CD14-positive monocyte (primary cell): ENCODE measurements at regions not wholly inside any gene's neighbourhood (a gene's known extent, or its start where the extent isn't known, plus 50 kb on each side); places are given as distances from the start of the nearest gene placed in this dataset.

Experiments used
- DNase-seq, 3 donors: peaks; one replicate each; pipeline ENCODE4 v3.0.0-alpha.2; 2011 to 2022
- H2AFZ ChIP-seq: 2 replicates; pipeline ENCODE4 v1.6.0; 2012; ENCODE audit warnings: mild to moderate bottlenecking, low read depth, low read length, inconsistent platforms; ENCODE audit not compliant: insufficient read depth, poor library complexity, severe bottlenecking
- H3K27ac ChIP-seq, 2 donors: 1 replicate in 1 of 2; 2 replicates in 1 of 2; pipeline ENCODE4 v1.5.1; 2012 to 2013; ENCODE audit warnings: low read length in 2 of 2, control low read depth in 1 of 2, inconsistent platforms in 1 of 2, low read depth in 1 of 2, mild to moderate bottlenecking in 1 of 2
- H3K27me3 ChIP-seq, 2 donors: one replicate each; pipeline versions ENCODE4 v1.6.0 to v1.6.1; 2011 to 2013; ENCODE audit warnings: low read length in 2 of 2; ENCODE audit not compliant: control insufficient read depth in 2 of 2, insufficient read depth in 2 of 2
- H3K36me3 ChIP-seq, 2 donors: replicated peaks in 1 of 2; 1 replicate in 1 of 2; 2 replicates in 1 of 2; pipeline versions ENCODE4 v1.5.1 to v1.6.1; 2012 to 2013; ENCODE audit warnings: low read length in 2 of 2, control low read depth in 1 of 2, inconsistent platforms in 1 of 2, mild to moderate bottlenecking in 1 of 2; ENCODE audit not compliant: insufficient read depth in 2 of 2, control insufficient read depth in 1 of 2
- H3K4me1 ChIP-seq, 2 donors: 1 replicate in 1 of 2; 2 replicates in 1 of 2; pipeline versions ENCODE4 v1.5.1 to v1.6.1; 2012 to 2013; ENCODE audit warnings: low read length in 2 of 2, control low read depth in 1 of 2, inconsistent platforms in 1 of 2, mild to moderate bottlenecking in 1 of 2, moderate library complexity in 1 of 2; ENCODE audit not compliant: insufficient read depth in 2 of 2, control insufficient read depth in 1 of 2
- H3K4me2 ChIP-seq: replicated peaks from 2 replicates; pipeline ENCODE3; 2012; ENCODE audit warnings: low read length, moderate library complexity, mild to moderate bottlenecking; ENCODE audit not compliant: poor library complexity, severe bottlenecking; ENCODE audit errors: extremely low read depth
- H3K4me3 ChIP-seq, 3 experiments: fragments of 200-600 bp in 1 of 3; sonication (generic) in 1 of 3; replicated peaks in 1 of 3; 1 replicate in 2 of 3; 2 replicates in 1 of 3; pipeline ENCODE4 v1.5.1; 2011 to 2013; ENCODE audit warnings: low read length in 3 of 3, mild to moderate bottlenecking in 3 of 3, control low read depth in 2 of 3, low read depth in 2 of 3, inconsistent platforms in 1 of 3, moderate library complexity in 1 of 3
- H3K79me2 ChIP-seq: 2 replicates; pipeline ENCODE4 v1.6.0; 2012; ENCODE audit warnings: mild to moderate bottlenecking, control low read depth, inconsistent platforms, low read length, moderate library complexity; ENCODE audit not compliant: insufficient read depth
- H3K9ac ChIP-seq: 2 replicates; pipeline ENCODE4 v1.6.0; 2017; ENCODE audit warnings: low read length, mild to moderate bottlenecking; ENCODE audit not compliant: insufficient read depth, poor library complexity, severe bottlenecking
- H3K9me3 ChIP-seq, 2 donors: replicated peaks in 1 of 2; 1 replicate in 1 of 2; 2 replicates in 1 of 2; pipeline versions ENCODE4 v1.5.1 to v1.6.1; 2012 to 2013; ENCODE audit warnings: low read length in 2 of 2, control low read depth in 1 of 2; ENCODE audit not compliant: control insufficient read depth in 1 of 2, insufficient read depth in 1 of 2
- H4K20me1 ChIP-seq: 2 replicates; pipeline ENCODE4 v1.6.0; 2012; ENCODE audit warnings: mild to moderate bottlenecking, low read length, control low read depth, moderate library complexity; ENCODE audit not compliant: insufficient read depth
- H3K27ac Mint-ChIP-seq, 7 donors: one replicate each; pipeline ENCODE4 v1.8.0; 2020; ENCODE audit warnings: mild to moderate bottlenecking in 7 of 7, mixed read lengths in 7 of 7, moderate library complexity in 6 of 7, inconsistent platforms in 2 of 7
- H3K27me3 Mint-ChIP-seq, 3 donors: one replicate each; pipeline ENCODE4 v1.8.0; 2021 to 2022; ENCODE audit warnings: low read depth in 3 of 3, mild to moderate bottlenecking in 3 of 3, mixed read lengths in 3 of 3, moderate library complexity in 3 of 3, inconsistent platforms in 1 of 3
- H3K36me3 Mint-ChIP-seq, 2 donors: one replicate each; pipeline ENCODE4 v1.8.0; 2020; ENCODE audit warnings: mixed read lengths in 2 of 2, inconsistent platforms in 1 of 2, mild to moderate bottlenecking in 1 of 2
- H3K4me1 Mint-ChIP-seq: one replicate; pipeline ENCODE4 v1.8.0; 2020; ENCODE audit warnings: mild to moderate bottlenecking, mixed read lengths
- H3K4me3 Mint-ChIP-seq, 2 donors: one replicate each; pipeline ENCODE4 v1.8.0; 2020; ENCODE audit warnings: mild to moderate bottlenecking in 2 of 2, mixed read lengths in 2 of 2, moderate library complexity in 1 of 2
- H3K9me3 Mint-ChIP-seq, 7 donors: one replicate each; pipeline ENCODE4 v1.8.0; 2020 to 2022; ENCODE audit warnings: mixed read lengths in 7 of 7, mild to moderate bottlenecking in 6 of 7, moderate library complexity in 6 of 7, inconsistent platforms in 2 of 7
- CTCF ChIP-seq: fragments of 200-600 bp; IDR thresholded peaks from one replicate; pipeline ENCODE4 v1.8.0; 2022; ENCODE audit warnings: antibody characterized with exemption, mild to moderate bottlenecking
- WGBS: methylation state at CpG from one replicate; pipeline ENCODE4 v1.1.5; 2013; ENCODE audit warnings: missing lambda C conversion rate; ENCODE audit not compliant: insufficient coverage; 5-methylcytosine and 5-hydroxymethylcytosine counted together
- intact Hi-C, 2 donors: fragments of 100-400 bp; cut with micrococcal nuclease; formaldehyde crosslinking; loops; one replicate each; pipeline versions ENCODE4 v1.15.0 to v1.15.1; 2023

GRCh38 chr2:138842341-138842740 is 62.2 kb upstream of the NXPH2 start:
- Histone ChIP-seq H3K79me2 (no peaks in the 10 kb centered on the region), H4K20me1 (no peaks in the 10 kb centered on the region), H2AFZ (no peak overlapping the region), H3K9ac (no peak overlapping the region), H3K4me2 (no peak overlapping the region), H3K36me3 (no peaks in the 10 kb centered on the region), H3K27ac (no peak overlapping the region), H3K27me3 (no peaks in the 10 kb centered on the region), H3K9me3 (no peaks in the 10 kb centered on the region), H3K4me3 (no peak overlapping the region), H3K4me1 (no peaks in the 10 kb centered on the region)
- intact Hi-C loops, result no loop called here
- WGBS, result no CpG with 5 or more reads among the region's 1 CpG
- Mint-ChIP-seq H3K4me1 (no peaks in the 10 kb centered on the region), H3K4me3 (no peak overlapping the region), H3K27me3 (no peaks in the 10 kb centered on the region), H3K9me3 (no peaks in the 10 kb centered on the region), H3K27ac (no peak overlapping the region), H3K36me3 (no peaks in the 10 kb centered on the region)
- DNase-seq, result no peak
- no peak for TF ChIP-seq CTCF

- no peak overlapping the region for H3K9ac ChIP-seq
- no peaks in the 10 kb centered on the region for H3K36me3 ChIP-seq
- H4K20me1 ChIP-seq, result no peaks in the 10 kb centered on the region
- H3K36me3 Mint-ChIP-seq, result no peaks in the 10 kb centered on the region
- no peak overlapping the region for H3K4me3 ChIP-seq
- H3K9me3 Mint-ChIP-seq, result peaks cover 0 to 2% (median 0%) of the 10 kb centered on the region in 7 donors
- no peaks in the 10 kb centered on the region for H3K4me1 ChIP-seq
- H3K27ac ChIP-seq, result no peak overlapping the region
- intact Hi-C loops, result no loop called here
- H3K27me3 Mint-ChIP-seq, result no peaks in the 10 kb centered on the region
- H2AFZ ChIP-seq, result no peak overlapping the region
- H3K4me2 ChIP-seq, result no peak overlapping the region
- no peak overlapping the region for H3K4me3 Mint-ChIP-seq
- no peaks in the 10 kb centered on the region for H3K27me3 ChIP-seq
- H3K4me1 Mint-ChIP-seq, result no peaks in the 10 kb centered on the region
- no peaks in the 10 kb centered on the region for H3K9me3 ChIP-seq
- TF ChIP-seq CTCF, result no peak
- DNase-seq, result no peak
- WGBS, result 100% methylated on average over 2 of the region's 3 CpGs
- no peak overlapping the region for H3K27ac Mint-ChIP-seq
- no peaks in the 10 kb centered on the region for H3K79me2 ChIP-seq
Measured at GRCh38 chr2:138841459-138841858, 61.3 kb upstream of the NXPH2 start.
